RCC 7860 (cell line): ENCODE measurements at regions not wholly inside any gene's neighbourhood (a gene's known extent, or its start where the extent isn't known, plus 50 kb on each side); places are given as distances from the start of the nearest gene placed in this dataset.
"Not testable (repeated sequence)": the region's sequence is repeated elsewhere in the genome, so short reads cannot be mapped to it uniquely, and the experiment has no call there.

ENCODE experiments used
- DNase-seq: peaks from one replicate; pipeline ENCODE4 v3.0.0-alpha.2; 2015; ENCODE audit warnings: low spot score
- FAIRE-seq: peaks from 2 replicates; lab custom pipeline; 2012; peaks lifted over from hg19 to GRCh38; lab: Jason Lieb, UNC

DNA sequence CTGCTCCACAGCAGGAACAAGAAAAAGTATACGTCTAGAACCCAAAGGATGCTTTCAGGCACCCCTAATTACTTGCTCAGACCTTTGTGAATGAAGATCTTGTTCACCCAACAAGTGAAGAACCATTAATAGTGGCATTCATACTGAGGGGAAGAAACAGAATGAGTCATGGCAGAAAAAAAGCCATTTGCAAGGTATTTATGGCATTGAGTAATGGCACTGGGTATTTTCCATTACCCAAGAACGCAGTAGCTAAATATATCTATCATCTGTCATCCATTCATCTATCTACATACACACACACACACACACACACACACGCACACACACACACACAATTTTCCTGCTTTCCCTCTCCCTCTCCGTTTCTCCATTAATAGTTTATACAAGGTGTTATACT lies 56.4 kb upstream of the XIRP2 start:
- no peak for DNase-seq
- no peak for FAIRE-seq

- no peak for FAIRE-seq
- no peak for DNase-seq
Measured at GRCh38 chr2:166825914-166826313, 62.4 kb upstream of the XIRP2 start.

DNA sequence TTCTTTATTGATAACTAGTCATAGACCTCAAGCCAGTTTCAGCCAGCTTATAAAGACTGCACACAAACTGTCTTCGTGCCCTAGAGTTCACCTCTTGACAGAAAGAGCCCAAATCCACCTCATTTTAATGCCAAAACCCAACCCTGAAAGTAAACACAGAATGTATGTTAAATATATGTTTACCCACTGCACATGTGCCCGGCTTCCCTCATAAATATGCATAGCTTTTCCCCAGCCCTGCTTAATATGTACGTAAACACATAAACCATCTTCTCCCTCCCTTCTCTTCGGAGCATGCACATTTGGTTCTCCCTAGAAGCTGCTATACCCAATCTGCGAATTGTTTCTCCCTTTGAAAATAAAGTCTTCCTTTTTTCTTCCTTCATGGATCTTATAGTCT lies 73.9 kb upstream of the XIRP2 start:
- DNase-seq (no peak), FAIRE-seq (no peak)

GRCh38 chr2:166812166-166812891 lies 76.0 kb upstream of the XIRP2 start:
- DNase-seq, result no peak
- no peak for FAIRE-seq

GRCh38 chr2:166805753-166806152 lies 82.5 kb upstream of the XIRP2 start:
- DNase-seq, result no peak
- no peak for FAIRE-seq

GRCh38 chr2:166803373-166804000 lies 84.8 kb upstream of the XIRP2 start:
- FAIRE-seq, result no peak
- DNase-seq, result no peak

DNA sequence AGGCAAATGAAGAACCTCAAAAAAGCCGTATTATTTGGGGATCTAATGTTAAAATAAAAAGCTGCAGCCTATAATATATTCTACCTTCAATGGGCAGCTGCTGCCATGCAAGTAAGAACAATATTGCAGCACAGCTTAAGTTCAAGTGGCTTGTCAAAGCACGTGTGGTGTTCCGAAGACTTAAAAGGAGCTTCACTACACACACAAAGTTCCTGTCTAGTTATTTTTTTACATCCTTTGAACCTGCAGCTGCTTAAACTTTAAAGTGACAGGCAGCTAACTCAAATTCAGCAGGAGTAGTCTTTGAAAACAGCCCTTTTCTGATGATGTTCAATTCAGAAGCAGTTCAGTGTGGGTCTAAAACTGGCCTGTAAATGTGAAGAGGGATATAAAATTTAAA lies 85.8 kb upstream of the XIRP2 start:
- DNase-seq (no peak), FAIRE-seq (no peak)

DNA sequence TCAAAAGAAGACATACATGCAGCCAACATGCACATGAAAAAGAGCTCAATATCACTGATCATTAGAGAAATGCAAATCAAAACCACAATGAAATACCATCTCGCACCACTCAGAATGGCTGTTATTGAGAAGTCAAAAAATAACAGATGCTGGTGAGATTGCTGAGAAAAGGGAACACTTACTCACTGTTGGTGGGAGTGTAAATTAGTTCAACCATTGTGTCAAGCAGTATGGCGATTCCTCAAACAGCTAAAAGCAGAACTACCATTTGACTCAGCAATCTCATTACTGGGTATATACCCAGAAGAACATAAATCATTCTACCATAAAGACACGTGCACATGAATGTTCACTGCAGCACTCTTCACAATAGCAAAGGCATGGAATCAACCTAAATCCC lies 95.5 kb upstream of the XIRP2 start:
- FAIRE-seq (no peak), DNase-seq (no peak)

GRCh38 chr2:166786707-166787106 lies 101.6 kb upstream of the XIRP2 start:
- DNase-seq, result no peak
- FAIRE-seq, result no peak

GRCh38 chr2:166784296-166784946 lies 103.9 kb upstream of the XIRP2 start:
- no peak for DNase-seq
- no peak for FAIRE-seq

DNA sequence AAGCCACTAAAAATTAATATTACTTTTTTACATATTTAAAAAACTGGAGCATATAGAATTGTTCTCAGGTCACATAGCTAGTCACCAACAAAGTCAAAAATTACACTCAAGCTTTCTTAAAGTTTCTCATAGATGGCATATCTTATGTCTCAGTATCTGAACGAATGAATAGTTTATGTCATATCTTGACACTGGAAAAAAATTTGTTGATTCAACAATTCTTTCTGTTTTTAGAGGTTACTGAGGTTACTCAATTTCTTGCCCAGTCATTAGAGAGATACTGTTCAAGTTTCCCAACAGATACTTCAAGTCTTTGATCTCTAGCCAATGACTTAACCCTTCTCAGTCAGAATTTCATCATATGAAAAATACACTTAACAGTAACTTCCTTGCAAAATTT lies 113.1 kb upstream of the XIRP2 start:
- no peak for DNase-seq
- no peak for FAIRE-seq

DNA sequence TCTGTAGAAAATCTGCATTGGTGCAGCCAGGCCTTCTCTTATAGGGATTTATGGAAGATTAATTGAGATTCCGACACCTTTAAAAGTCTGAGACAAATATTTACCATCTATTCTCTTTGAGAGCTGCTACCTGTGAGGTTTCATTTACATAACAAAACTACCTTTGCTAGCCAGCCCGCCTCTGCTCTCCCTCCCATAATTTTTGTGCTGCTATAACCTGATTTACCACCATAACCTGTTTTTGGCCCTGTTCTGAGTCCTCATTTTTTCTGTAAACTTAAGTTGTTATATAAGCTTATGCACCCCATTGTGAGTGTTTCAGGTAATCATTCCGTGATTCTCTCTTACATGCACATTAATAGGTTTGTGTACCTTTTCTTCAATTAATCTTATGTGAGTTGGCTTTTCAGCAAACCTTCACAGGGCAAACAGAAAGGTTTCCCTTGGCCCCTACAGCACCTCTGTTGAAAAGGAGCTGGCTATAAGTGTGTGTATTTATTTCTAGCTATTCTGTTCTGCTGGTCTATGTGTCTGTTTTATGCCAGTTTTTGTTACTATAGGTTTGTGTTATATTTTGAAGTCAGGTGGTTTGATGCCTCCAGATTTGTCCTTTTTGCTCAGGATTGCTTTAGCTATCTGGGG lies 114.9 kb upstream of the XIRP2 start:
- DNase-seq, result no peak
- no peak for FAIRE-seq

GRCh38 chr2:166768393-166769123 lies 119.7 kb upstream of the XIRP2 start:
- FAIRE-seq, result no peak
- no peak for DNase-seq

DNA sequence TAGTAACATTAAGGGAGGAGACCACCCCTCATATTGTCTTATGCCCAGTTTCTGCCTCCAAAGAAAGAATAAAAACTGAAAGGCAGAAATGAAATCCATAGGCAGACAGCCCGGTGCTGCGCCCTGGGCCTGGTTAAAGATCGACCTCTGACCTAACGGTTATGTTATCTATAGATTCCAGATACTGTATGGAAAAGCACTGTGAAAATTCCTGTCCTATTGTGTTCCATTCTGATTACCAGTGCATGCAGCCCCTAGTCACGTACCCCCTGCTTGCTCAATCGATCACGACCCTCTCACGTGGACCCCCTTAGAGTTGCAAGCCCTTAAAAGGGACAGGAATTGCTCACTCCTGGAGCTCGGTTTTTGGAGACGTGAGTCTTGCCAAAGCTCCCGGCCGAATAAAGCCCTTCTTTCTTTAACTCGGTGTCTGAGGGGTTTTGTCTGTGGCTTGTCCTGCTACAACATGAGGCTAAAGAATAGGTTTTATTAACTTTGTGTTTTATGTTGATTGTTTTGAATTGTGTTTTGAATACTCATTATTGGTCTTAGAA lies 121.4 kb upstream of the XIRP2 start:
- FAIRE-seq, DNase-seq: not testable (repeated sequence)

- no peak for FAIRE-seq
- DNase-seq, result no peak
Measured at GRCh38 chr2:166766220-166766619, 122.1 kb upstream of the XIRP2 start.

DNA sequence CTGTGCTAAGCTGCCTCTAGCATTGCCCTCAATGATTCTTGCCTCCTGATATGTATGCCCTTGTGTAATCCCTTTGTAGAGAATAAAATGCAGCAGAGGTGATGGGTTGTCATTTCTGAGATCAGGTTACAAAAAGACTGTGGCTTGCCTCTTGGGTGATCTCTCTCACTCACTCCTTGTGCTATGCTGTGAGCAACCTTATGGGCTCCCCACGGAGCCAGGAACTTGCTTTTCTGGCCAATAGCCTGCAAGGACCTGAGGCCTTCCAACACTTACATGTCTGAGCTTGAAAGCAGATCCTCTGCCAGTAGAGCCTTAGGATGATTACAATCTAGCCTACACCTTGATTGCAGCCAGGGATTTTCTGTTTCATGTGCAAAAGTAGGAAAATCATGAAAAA lies 123.1 kb upstream of the XIRP2 start:
- DNase-seq (no peak), FAIRE-seq (no peak)

GRCh38 chr2:166764702-166765101 lies 123.6 kb upstream of the XIRP2 start:
- no peak for DNase-seq
- FAIRE-seq, result no peak

GRCh38 chr2:166764216-166764615 lies 124.1 kb upstream of the XIRP2 start:
- DNase-seq, result no peak
- FAIRE-seq, result no peak

GRCh38 chr2:166762746-166763145 lies 125.5 kb upstream of the XIRP2 start:
- DNase-seq (no peak), FAIRE-seq (no peak)

DNA sequence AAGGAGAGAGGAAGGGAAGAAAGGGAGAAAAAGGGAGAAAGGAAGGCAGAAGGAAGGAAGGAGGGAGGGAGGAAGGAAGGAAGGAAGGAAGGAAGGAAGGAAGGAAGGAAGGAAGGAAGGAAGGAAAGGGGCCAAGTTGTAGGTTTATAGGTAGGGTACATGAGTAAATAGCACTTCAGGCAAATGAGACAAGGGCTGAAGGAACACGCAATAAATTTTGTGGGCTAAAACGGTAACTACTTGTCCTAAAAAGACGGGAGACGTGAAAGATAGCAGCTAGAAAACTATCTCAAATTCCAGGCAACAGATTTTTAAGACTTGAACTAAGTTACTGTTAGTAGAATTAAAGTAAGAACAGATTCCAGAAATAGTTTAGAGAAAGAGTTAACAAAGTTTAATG lies 129.3 kb upstream of the XIRP2 start:
- DNase-seq, result no peak
- FAIRE-seq, result no peak

DNA sequence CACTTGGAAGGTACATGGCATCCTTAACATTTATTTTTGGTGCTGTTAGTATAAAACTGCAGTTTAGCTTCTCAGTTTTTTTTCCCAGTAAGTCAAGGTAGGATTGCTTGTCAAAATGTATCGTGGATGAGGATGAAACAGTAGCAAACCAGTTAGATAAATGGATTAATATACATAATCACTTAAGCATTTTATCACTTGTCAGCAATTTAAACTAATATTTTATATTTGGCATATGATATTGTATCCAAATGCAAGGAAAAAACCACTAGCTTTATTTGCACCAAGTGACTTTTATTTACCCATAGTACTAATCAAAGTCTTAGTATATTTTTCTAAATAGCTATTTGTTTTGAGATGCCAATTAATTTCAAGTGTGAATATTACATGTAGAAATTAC lies 137.7 kb upstream of the XIRP2 start:
- DNase-seq, result no peak
- FAIRE-seq, result no peak
